ENCODE measurements at regions not wholly inside any gene's neighbourhood (a gene's known extent, or its start where the extent isn't known, plus 50 kb on each side); places are given as distances from the start of the nearest gene placed in this dataset.

GRCh38 chr11:113556036-113556435, 80.8 kb upstream of the DRD2 start:
- TF ChIP-seq KDM1A (IDR thresholded peaks at IDR 0.05) (no peak), THRA (IDR thresholded peaks at IDR 0.05) (no peak), ATF1 (CRISPR knock-in tag; IDR thresholded peaks at IDR 0.05) (no peak), ATF1 (tag; IDR thresholded peaks at IDR 0.05) (no peak), SMARCC2 (IDR thresholded peaks at IDR 0.05; ENCODE audit: low read depth) (no peak), TAF1 (IDR thresholded peaks at IDR 0.05; ENCODE audit: control insufficient read depth, extremely low read depth, insufficient read depth, low read length, severe bottlenecking) (no peak)

Data from K562 (cell line).